ENCODE measurements at regions not wholly inside any gene's neighbourhood (a gene's known extent, or its start where the extent isn't known, plus 50 kb on each side); places are given as distances from the start of the nearest gene placed in this dataset.
"Not testable (repeated sequence)": the region's sequence is repeated elsewhere in the genome, so short reads cannot be mapped to it uniquely, and the experiment has no call there.

DNA sequence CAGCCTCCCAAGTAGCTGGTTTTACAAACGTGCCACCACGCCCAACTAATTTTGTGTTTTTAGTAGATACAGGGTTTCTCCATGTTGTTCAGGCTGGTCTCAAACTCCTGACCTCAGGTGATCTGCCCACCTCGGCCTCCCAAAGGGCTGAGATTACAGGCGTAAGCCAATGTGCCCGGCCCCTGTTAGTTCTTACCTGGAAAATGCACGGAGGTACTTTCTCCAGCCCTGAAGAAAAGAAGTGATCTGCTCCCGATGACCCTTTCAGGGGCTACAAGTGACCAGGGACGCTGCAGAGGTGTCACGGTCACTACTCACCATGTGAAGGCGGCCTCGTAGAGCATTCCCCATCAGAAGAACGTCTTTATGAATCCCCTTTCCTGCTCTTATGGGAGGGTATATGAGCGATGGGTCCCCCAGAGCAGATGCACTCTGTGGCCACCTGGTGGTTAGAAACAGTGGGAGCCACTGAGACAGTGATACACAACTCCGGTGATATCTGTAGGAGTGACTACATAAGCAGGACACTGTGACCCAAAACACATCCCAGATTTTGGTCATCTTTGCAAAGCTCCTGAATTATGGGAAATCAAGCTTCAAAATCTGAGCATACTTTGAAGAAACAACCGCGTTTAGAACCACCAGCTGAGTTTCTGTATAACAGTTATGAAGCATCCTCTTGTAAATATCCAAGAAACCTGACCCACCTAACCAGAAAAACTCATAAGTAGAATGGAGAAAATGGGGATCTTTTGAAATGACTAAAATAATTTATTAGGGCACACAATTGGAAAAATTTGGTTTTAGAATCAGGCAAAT lies 102.7 kb upstream of the NBPF11 start:
- TF ChIP-seq, protein P1, sequence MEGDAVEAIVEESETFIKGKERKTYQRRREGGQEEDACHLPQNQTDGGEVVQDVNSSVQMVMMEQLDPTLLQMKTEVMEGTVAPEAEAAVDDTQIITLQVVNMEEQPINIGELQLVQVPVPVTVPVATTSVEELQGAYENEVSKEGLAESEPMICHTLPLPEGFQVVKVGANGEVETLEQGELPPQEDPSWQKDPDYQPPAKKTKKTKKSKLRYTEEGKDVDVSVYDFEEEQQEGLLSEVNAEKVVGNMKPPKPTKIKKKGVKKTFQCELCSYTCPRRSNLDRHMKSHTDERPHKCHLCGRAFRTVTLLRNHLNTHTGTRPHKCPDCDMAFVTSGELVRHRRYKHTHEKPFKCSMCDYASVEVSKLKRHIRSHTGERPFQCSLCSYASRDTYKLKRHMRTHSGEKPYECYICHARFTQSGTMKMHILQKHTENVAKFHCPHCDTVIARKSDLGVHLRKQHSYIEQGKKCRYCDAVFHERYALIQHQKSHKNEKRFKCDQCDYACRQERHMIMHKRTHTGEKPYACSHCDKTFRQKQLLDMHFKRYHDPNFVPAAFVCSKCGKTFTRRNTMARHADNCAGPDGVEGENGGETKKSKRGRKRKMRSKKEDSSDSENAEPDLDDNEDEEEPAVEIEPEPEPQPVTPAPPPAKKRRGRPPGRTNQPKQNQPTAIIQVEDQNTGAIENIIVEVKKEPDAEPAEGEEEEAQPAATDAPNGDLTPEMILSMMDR (IDR thresholded peaks at IDR 0.05), result peak; percentile 57 to 72 (median 64)
- TF ChIP-seq POLR2A (IDR thresholded peaks at IDR 0.05), result not testable (repeated sequence)

Measured in right lobe of liver (tissue), 4 donors.